SK-N-SH (cell line): ENCODE measurements at regions not wholly inside any gene's neighbourhood (a gene's known extent, or its start where the extent isn't known, plus 50 kb on each side); places are given as distances from the start of the nearest gene placed in this dataset.
A peak's percentile ranks its signal among the peaks of the same experiment; 100 is the strongest.

Experiments
- CTCF ChIA-PET: fragments of 300-600, 350-600 bp; formaldehyde crosslinking; extraction: SDS; loops from one replicate; lab custom pipeline; 2021; lab: Yijun Ruan, JAX
- POLR2A ChIA-PET: fragments of 350-600 bp; sonication (Branson Sonifier 250); formaldehyde crosslinking; extraction: SDS; loops from one replicate; lab custom pipeline; 2020; ENCODE audit warnings: antibody characterized with exemption, inconsistent platforms; lab: Yijun Ruan, JAX
- DNase-seq: peaks from one replicate; pipeline ENCODE4 v3.0.0; 2012
- H2AFZ ChIP-seq: fragments of 200-600 bp; sonication (generic); 2 replicates; pipeline ENCODE4 v1.8.1; 2016; ENCODE audit warnings: antibody characterized with exemption, mild to moderate bottlenecking, low read depth
- H3F3A ChIP-seq: fragments of 200-600 bp; sonication (generic); replicated peaks from 2 replicates; pipeline ENCODE3; 2016; ENCODE audit warnings: antibody characterized with exemption, mild to moderate bottlenecking; ENCODE audit not compliant: insufficient read depth
- H3K27ac ChIP-seq, 2 experiments: fragments of 200-500 bp in 1 of 2; fragments of 200-600 bp in 1 of 2; sonication (Bioruptor generic) in 1 of 2; sonication (generic), shearing (Covaris generic) in 1 of 2; 2 replicates each; pipeline versions ENCODE4 v1.5.1 to v1.6.1; 2014 to 2016; ENCODE audit warnings: low read depth in 2 of 2, inconsistent platforms in 1 of 2, low read length in 1 of 2, mild to moderate bottlenecking in 1 of 2, mixed read lengths in 1 of 2
- H3K27me3 ChIP-seq: fragments of 200-600 bp; sonication (generic), shearing (Covaris generic); 2 replicates; pipeline ENCODE4 v1.6.1; 2016; ENCODE audit warnings: mixed run types; ENCODE audit not compliant: insufficient read depth
- H3K36me3 ChIP-seq, 2 experiments: fragments of 200-500 bp in 1 of 2; fragments of 200-600 bp in 1 of 2; sonication (Bioruptor generic) in 1 of 2; sonication (generic) in 1 of 2; replicated peaks in 1 of 2; 2 replicates each; pipeline versions ENCODE3 to v1.5.1; 2014 to 2016; ENCODE audit warnings: low read length in 1 of 2, mild to moderate bottlenecking in 1 of 2; ENCODE audit not compliant: insufficient read depth in 2 of 2, control insufficient read depth in 1 of 2
- H3K4me1 ChIP-seq, 2 experiments: fragments of 200-500 bp in 1 of 2; fragments of 200-600 bp in 1 of 2; sonication (Bioruptor generic) in 1 of 2; sonication (generic), shearing (Covaris generic) in 1 of 2; 2 replicates each; pipeline versions ENCODE4 v1.5.1 to v1.6.1; 2014 to 2016; ENCODE audit warnings: low read depth in 1 of 2, low read length in 1 of 2, mixed run types in 1 of 2; ENCODE audit not compliant: insufficient read depth in 2 of 2, control insufficient read depth in 1 of 2
- H3K4me2 ChIP-seq: fragments of 200-600 bp; sonication (generic), shearing (Covaris generic); 2 replicates; pipeline ENCODE4 v1.6.1; 2017; ENCODE audit warnings: mixed run types
- H3K4me3 ChIP-seq, 2 experiments: fragments of 200-500 bp in 1 of 2; fragments of 200-600 bp in 1 of 2; sonication (Bioruptor generic) in 1 of 2; sonication (generic), shearing (Covaris generic) in 1 of 2; 2 replicates each; pipeline versions ENCODE4 v1.5.1 to v1.8.1; 2014 to 2016; ENCODE audit warnings: low read depth in 2 of 2, inconsistent platforms in 1 of 2, low read length in 1 of 2, mild to moderate bottlenecking in 1 of 2, mixed read lengths in 1 of 2, moderate library complexity in 1 of 2
- H3K79me2 ChIP-seq: fragments of 200-600 bp; sonication (generic); 2 replicates; pipeline ENCODE4 v1.8.1; 2017; ENCODE audit warnings: mild to moderate bottlenecking; ENCODE audit not compliant: insufficient read depth
- H3K9ac ChIP-seq: fragments of 200-600 bp; sonication (generic); 2 replicates; pipeline ENCODE4 v1.6.1; 2017; ENCODE audit warnings: mixed run types
- H3K9me2 ChIP-seq: fragments of 200-600 bp; sonication (generic); 2 replicates; pipeline ENCODE4 v1.6.1; 2017; ENCODE audit warnings: mixed run types
- H3K9me3 ChIP-seq: fragments of 200-600 bp; sonication (generic); 2 replicates; pipeline ENCODE4 v1.6.1; 2017; ENCODE audit warnings: mixed run types, mild to moderate bottlenecking, moderate library complexity
- H4K20me1 ChIP-seq: fragments of 200-600 bp; sonication (generic); 2 replicates; pipeline ENCODE4 v1.6.1; 2017; ENCODE audit warnings: mild to moderate bottlenecking, mixed run types; ENCODE audit not compliant: insufficient read depth
- CTCF ChIP-seq: fragments of 200-600 bp; sonication (generic); IDR thresholded peaks from 2 replicates; pipeline ENCODE4 v1.6.1; 2017; ENCODE audit warnings: antibody characterized with exemption, mild to moderate bottlenecking, moderate library complexity
- EZH2phosphoT487 ChIP-seq: fragments of 200-600 bp; sonication (generic); IDR thresholded peaks from 2 replicates; pipeline ENCODE4 v1.6.1; 2017; ENCODE audit warnings: low read depth, mixed run types, mild to moderate bottlenecking, antibody characterized with exemption, moderate library complexity, borderline replicate concordance
- FOXJ3 ChIP-seq: sonication (generic); formaldehyde crosslinking; IDR thresholded peaks from 2 replicates; pipeline ENCODE4 v1.5.1; 2020; ENCODE audit warnings: mild to moderate bottlenecking, missing genetic modification reagents
- GABPA ChIP-seq: IDR thresholded peaks from 2 replicates; pipeline ENCODE4 v1.4.0; 2012; ENCODE audit warnings: low read depth, mild to moderate bottlenecking
- GATA2 ChIP-seq: sonication (generic); formaldehyde crosslinking; IDR thresholded peaks from 2 replicates; pipeline ENCODE4 v1.5.0; 2020; ENCODE audit warnings: mild to moderate bottlenecking, missing genetic modification reagents
- MEF2A ChIP-seq: IDR thresholded peaks from 2 replicates; pipeline ENCODE4 v1.4.0; 2012; ENCODE audit warnings: low read depth, borderline replicate concordance
- MXI1 ChIP-seq: IDR thresholded peaks from 2 replicates; pipeline ENCODE4 v1.6.1; 2012; ENCODE audit warnings: mild to moderate bottlenecking, low read depth, low read length, improper control_type of control experiment
- NFIC ChIP-seq: IDR thresholded peaks from 2 replicates; pipeline ENCODE4 v1.4.0; 2012; ENCODE audit warnings: borderline replicate concordance
- NRF1 ChIP-seq: IDR thresholded peaks from 2 replicates; pipeline ENCODE4 v1.6.1; 2012; ENCODE audit warnings: low read depth, mild to moderate bottlenecking, low read length
- PBX3 ChIP-seq: IDR thresholded peaks from 2 replicates; pipeline ENCODE4; 2012
- RAD21 ChIP-seq: IDR thresholded peaks from 2 replicates; pipeline ENCODE4 v1.6.1; 2012; ENCODE audit warnings: mild to moderate bottlenecking, low read length
- RCOR1 ChIP-seq: fragments of 150-350 bp; IDR thresholded peaks from 2 replicates; pipeline ENCODE4 v1.6.1; 2017; ENCODE audit warnings: antibody characterized with exemption, low read length
- REST ChIP-seq: IDR thresholded peaks from 2 replicates; pipeline ENCODE4 v1.6.1; 2012; ENCODE audit warnings: mild to moderate bottlenecking, low read depth, low read length, moderate library complexity
- SIN3A ChIP-seq: IDR thresholded peaks from 2 replicates; pipeline ENCODE4 v1.6.1; 2012; ENCODE audit warnings: low read depth, mild to moderate bottlenecking, low read length, moderate library complexity, borderline replicate concordance
- SMC3 ChIP-seq: IDR thresholded peaks from 2 replicates; pipeline ENCODE4 v1.6.1; 2012; ENCODE audit warnings: low read depth, low read length, improper control_type of control experiment
- TCF12 ChIP-seq: IDR thresholded peaks from 2 replicates; pipeline ENCODE4 v1.4.0; 2012
- TEAD4 ChIP-seq: IDR thresholded peaks from 2 replicates; pipeline ENCODE4 v1.4.0; 2012; ENCODE audit warnings: mild to moderate bottlenecking, borderline replicate concordance; ENCODE audit not compliant: insufficient read depth
- USF1 ChIP-seq: IDR thresholded peaks from 2 replicates; pipeline ENCODE4 v1.4.0; 2012; ENCODE audit warnings: low read depth, borderline replicate concordance
- USF2 ChIP-seq: fragments of 150-350 bp; IDR thresholded peaks from 2 replicates; pipeline ENCODE4 v1.6.1; 2017; ENCODE audit warnings: antibody characterized with exemption, low read length, low read depth, borderline replicate concordance
- ZBTB33 ChIP-seq: IDR thresholded peaks from 2 replicates; pipeline ENCODE4 v1.4.0; 2012; ENCODE audit warnings: low read depth, borderline replicate concordance
- WGBS: methylation state at CpG from one replicate; pipeline ENCODE4 v1.1.6; 2017; ENCODE audit warnings: low lambda C conversion rate; 5-methylcytosine and 5-hydroxymethylcytosine counted together

GRCh38 chr13:79673993-79674377 is 193.0 kb downstream of the NDFIP2 start (continued):
- no peak for TF ChIP-seq MXI1
- no peak for TF ChIP-seq RAD21
- peak; percentile 58; the same call in 1 of the 2 replicates for TF ChIP-seq RCOR1
- TF ChIP-seq GABPA: no peak
- TF ChIP-seq GATA2 (CRISPR knock-in tag): peak; percentile 59
- no peak for TF ChIP-seq NFIC

- H3K4me2 ChIP-seq: no peak overlapping the region
- 90% methylated on average over 6 of the region's 6 CpGs for WGBS
- H3K9me2 ChIP-seq: no peaks in the 10 kb centered on the region
- CTCF ChIA-PET: interaction anchor here (0.6 kb wide), 1 partner anchor 396 kb away, joined by 3 read pairs; no protein-coding TSS in a partner anchor
- H3K9me3 ChIP-seq: no peaks in the 10 kb centered on the region
- H3K27me3 ChIP-seq: no peaks in the 10 kb centered on the region
- H3F3A ChIP-seq: peaks cover 3% of the 10 kb centered on the region
- no peaks in the 10 kb centered on the region for H3K36me3 ChIP-seq
- POLR2A ChIA-PET: interaction anchor here (1.0 kb wide), 1 partner anchor 666 kb away, joined by 3 read pairs; no protein-coding TSS in a partner anchor
- H3K4me3 ChIP-seq: no peak overlapping the region
- no peak overlapping the region for H2AFZ ChIP-seq
- no peaks in the 10 kb centered on the region for H3K79me2 ChIP-seq
- no peak overlapping the region for H3K9ac ChIP-seq
- no peaks in the 10 kb centered on the region for H4K20me1 ChIP-seq
- peaks cover 10 to 28% of the 10 kb centered on the region in 2 experiments; a peak in 3 of 4 replicates for H3K4me1 ChIP-seq
- peak overlapping the region in 1 of 2 experiments; percentile 97; a peak in 2 of 4 replicates for H3K27ac ChIP-seq
- DNase-seq: no peak
- TF ChIP-seq SMC3 (no peak), NRF1 (no peak), TCF12 (no peak), ZBTB33 (no peak), MEF2A (no peak), TEAD4 (no peak), USF1 (no peak), MXI1 (no peak), FOXJ3 (CRISPR knock-in tag) (no peak), PBX3 (no peak), RAD21 (no peak), EZH2phosphoT487 (no peak), CTCF (no peak), GABPA (no peak), REST (no peak), SIN3A (no peak), USF2 (no peak)
Measured at GRCh38 chr13:79673310-79673992, 192.5 kb downstream of the NDFIP2 start.
